ENCODE measurements at regions not wholly inside any gene's neighbourhood (a gene's known extent, or its start where the extent isn't known, plus 50 kb on each side); places are given as distances from the start of the nearest gene placed in this dataset.

DNA sequence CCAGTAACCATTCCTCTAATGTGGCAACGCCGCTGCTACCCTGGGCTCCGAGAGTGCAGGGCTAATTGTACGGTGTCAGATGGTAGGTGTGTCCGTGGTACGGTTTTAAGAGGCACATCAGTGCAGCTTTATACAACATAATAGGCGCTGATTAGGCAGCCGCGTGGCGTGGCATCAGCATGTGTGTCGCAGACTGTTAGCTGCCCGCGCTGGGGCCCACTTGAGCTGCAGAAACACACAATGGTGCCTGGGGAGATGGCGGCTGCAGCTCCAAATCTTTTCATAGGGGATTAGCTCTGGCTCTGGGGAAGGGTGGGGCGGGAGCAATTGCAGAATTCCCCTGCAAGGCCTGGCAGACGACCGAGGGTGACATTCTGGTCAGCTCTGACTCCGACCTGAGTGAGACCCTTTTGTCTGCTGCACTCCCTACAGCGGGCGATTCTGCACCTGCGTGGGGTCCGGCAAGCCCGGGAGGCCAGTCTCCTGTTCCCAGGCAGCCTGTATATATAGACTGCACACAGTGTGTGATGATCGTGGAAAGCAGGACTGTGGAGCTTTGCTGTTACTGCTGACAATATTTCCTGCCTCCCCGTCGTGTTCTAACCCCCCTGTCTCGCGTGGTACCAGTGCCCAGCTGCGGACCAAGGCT lies 722.7 kb upstream of the CELF2 start:
- H3K4me3 ChIP-seq (ENCODE audit: control insufficient read depth, low read depth, low read length), result no peak overlapping the region
- TF ChIP-seq, protein P1, sequence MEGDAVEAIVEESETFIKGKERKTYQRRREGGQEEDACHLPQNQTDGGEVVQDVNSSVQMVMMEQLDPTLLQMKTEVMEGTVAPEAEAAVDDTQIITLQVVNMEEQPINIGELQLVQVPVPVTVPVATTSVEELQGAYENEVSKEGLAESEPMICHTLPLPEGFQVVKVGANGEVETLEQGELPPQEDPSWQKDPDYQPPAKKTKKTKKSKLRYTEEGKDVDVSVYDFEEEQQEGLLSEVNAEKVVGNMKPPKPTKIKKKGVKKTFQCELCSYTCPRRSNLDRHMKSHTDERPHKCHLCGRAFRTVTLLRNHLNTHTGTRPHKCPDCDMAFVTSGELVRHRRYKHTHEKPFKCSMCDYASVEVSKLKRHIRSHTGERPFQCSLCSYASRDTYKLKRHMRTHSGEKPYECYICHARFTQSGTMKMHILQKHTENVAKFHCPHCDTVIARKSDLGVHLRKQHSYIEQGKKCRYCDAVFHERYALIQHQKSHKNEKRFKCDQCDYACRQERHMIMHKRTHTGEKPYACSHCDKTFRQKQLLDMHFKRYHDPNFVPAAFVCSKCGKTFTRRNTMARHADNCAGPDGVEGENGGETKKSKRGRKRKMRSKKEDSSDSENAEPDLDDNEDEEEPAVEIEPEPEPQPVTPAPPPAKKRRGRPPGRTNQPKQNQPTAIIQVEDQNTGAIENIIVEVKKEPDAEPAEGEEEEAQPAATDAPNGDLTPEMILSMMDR (conservative IDR thresholded peaks at IDR 0.05; ENCODE audit: control insufficient read depth, insufficient read depth, low read depth, low read length), result no peak
- no peak for DNase-seq (ENCODE audit: low read depth)

DNA sequence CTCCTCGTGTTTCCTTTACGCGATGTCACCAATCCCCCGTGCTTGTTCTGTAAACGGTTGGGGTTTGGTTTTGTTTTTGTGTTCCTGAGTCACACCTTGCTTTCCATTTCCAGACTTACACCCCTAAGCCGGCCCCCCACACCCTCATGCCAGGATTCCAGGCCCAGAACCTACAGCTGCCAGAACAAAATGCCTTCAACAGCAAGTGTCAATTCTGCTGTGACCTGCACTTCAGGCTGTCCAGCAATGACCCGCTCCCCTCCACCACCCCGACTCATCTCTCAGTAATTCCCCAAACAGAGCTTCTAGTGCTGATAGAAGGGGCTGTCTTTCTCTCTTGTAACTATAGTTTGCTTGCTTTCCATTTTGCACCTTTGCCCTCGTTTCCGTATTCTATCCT lies 722.1 kb upstream of the CELF2 start:
- TF ChIP-seq, protein P1 (conservative IDR thresholded peaks at IDR 0.05; ENCODE audit: control insufficient read depth, insufficient read depth, low read depth, low read length), result no peak
- no peak for DNase-seq (ENCODE audit: low read depth)
- no peak overlapping the region for H3K4me3 ChIP-seq (ENCODE audit: control insufficient read depth, low read depth, low read length)

DNA sequence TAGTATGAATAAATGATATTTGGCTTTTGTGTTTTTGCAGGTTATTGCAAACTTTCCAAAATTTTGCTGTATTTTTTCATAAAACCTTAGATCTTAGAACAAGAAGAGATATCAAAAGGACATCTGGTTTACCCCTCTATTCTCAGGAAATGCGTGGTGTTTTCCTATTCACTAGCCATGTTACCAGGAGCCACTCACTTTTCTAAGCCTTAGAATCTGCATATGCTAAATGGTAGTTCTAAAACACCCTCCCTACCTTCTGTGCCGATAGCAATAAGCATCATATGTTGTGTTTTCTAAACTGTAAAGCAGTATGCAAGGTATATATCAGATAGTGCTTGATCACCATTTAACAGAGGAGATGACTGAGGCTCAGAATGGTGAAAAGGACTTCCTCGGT lies 715.0 kb upstream of the CELF2 start:
- no peak for DNase-seq (ENCODE audit: low read depth)
- no peak overlapping the region for H3K4me3 ChIP-seq (ENCODE audit: control insufficient read depth, low read depth, low read length)
- TF ChIP-seq, protein P1 (conservative IDR thresholded peaks at IDR 0.05; ENCODE audit: control insufficient read depth, insufficient read depth, low read depth, low read length), result no peak

DNA sequence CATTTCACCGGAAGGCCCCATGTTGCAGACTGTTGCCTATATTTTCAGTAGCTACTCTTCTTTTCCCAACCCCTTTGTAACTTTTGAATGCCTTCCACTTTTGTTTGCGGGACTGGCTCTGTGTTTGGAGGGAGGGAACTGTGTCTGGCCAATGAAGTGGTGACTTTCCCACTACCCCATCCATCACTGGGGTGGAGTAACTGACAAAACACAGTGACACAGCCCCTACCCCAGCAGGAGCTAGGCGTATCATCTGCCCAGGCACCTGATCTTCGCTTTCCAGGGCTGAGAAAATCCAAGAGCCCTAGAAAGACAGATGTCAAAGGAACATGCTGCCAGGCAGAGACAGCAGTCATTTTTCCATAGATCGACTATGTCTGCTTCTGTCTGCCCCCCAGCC lies 710.6 kb upstream of the CELF2 start:
- no peak overlapping the region for H3K4me3 ChIP-seq (ENCODE audit: control insufficient read depth, low read depth, low read length)
- no peak for DNase-seq (ENCODE audit: low read depth)
- TF ChIP-seq, protein P1 (conservative IDR thresholded peaks at IDR 0.05; ENCODE audit: control insufficient read depth, insufficient read depth, low read depth, low read length), result no peak

DNA sequence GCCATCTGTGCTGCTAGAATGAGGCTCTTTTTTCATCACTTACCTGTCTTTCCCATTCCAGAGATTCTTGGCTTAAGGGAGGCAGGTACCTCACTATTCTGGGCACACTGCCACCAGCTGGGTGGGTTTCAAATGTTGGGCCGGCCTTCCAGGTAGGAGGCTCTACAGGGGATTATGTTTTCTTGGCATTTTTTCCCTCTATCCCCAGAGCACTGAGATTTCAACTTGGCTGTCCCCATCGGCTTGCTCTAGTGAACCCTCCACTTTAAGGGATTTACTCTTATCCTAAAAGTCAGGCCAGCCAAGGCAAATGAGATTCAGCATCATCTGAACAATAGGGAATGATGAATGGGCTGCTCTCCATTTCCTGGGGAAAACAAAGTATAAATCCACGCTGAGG lies 710.1 kb upstream of the CELF2 start:
- TF ChIP-seq, protein P1 (conservative IDR thresholded peaks at IDR 0.05; ENCODE audit: control insufficient read depth, insufficient read depth, low read depth, low read length), result no peak
- no peak overlapping the region for H3K4me3 ChIP-seq (ENCODE audit: control insufficient read depth, low read depth, low read length)
- no peak for DNase-seq (ENCODE audit: low read depth)

DNA sequence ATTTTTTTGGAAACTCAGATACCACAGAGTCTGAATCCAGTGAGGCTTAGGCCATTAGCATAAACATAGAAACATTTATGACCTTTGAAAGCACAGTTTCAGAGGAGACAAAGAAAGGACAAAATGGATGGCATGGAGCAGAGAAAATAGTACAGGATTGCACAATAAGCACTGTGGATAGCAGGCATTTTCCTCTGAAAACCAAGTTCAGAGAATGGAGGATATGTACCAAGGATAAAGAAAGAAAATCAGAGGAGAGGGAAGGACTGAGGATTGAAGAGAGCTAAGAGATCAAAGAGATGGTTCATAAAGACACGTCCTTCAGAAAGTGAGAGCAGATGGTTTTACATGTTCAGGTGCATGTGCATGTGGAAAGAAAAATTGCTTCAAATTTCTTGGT lies 707.2 kb upstream of the CELF2 start:
- TF ChIP-seq, protein P1 (conservative IDR thresholded peaks at IDR 0.05; ENCODE audit: control insufficient read depth, insufficient read depth, low read depth, low read length), result no peak
- no peak for DNase-seq (ENCODE audit: low read depth)
- no peak overlapping the region for H3K4me3 ChIP-seq (ENCODE audit: control insufficient read depth, low read depth, low read length)

DNA sequence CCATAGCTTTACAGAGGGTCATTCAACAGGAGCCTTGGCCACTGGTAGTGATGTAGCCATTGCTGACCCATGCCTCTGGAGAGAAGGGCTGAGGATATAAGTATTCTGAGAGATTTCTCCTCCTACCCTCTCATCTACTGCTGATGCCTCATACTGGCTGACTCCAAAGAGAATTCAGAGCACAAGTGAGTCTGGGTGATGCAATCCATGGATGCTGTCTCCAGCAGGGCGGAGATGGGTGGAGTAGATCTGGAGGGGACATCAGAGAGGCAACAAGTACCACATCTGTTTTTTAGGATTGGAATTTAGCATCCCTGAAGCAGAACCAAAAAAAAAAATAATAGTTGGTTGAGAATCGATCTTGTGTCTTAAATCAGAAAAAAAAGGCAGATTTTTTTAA lies 705.7 kb upstream of the CELF2 start:
- H3K4me3 ChIP-seq (ENCODE audit: control insufficient read depth, low read depth, low read length), result no peak overlapping the region
- DNase-seq (ENCODE audit: low read depth), result no peak
- TF ChIP-seq, protein P1 (conservative IDR thresholded peaks at IDR 0.05; ENCODE audit: control insufficient read depth, insufficient read depth, low read depth, low read length), result no peak
